ENCODE measurements at regions not wholly inside any gene's neighbourhood (a gene's known extent, or its start where the extent isn't known, plus 50 kb on each side); places are given as distances from the start of the nearest gene placed in this dataset.

DNA sequence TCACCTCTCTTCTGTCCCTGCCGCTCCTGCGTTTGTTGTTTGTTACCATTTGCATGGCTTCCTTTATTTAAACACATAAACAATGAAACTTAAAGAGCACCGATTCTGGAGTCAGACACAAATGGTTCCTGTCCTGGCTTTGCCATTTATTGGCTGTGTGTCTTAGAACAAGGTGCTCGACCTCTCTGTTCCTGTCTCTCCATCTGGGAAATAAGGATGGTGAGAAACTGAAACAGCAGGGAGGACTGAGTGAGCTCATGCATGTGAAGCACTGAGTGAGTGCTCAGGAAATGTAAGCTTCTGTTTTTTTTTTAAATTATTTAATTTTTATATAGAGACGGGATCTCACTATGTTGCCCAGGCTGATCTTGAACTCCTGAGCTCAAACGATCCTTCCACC lies 148.2 kb upstream of the WNT4 start:
- no peak for ATAC-seq
- intact Hi-C loops (cut with DNase I), result no loop called here

GRCh38 chr1:22291494-22291893 lies 148.6 kb upstream of the WNT4 start:
- ATAC-seq, result no peak
- intact Hi-C loops (cut with DNase I), result no loop called here
- DNase-seq (ENCODE audit: missing footprints), result no peak

More for the DNA sequence above, 148.2 kb upstream of the WNT4 start:
- no peak for DNase-seq (ENCODE audit: missing footprints)

GRCh38 chr1:22292011-22292788 lies 149.3 kb upstream of the WNT4 start:
- intact Hi-C loops (cut with DNase I), result no loop called here
- no peak for ATAC-seq

DNA sequence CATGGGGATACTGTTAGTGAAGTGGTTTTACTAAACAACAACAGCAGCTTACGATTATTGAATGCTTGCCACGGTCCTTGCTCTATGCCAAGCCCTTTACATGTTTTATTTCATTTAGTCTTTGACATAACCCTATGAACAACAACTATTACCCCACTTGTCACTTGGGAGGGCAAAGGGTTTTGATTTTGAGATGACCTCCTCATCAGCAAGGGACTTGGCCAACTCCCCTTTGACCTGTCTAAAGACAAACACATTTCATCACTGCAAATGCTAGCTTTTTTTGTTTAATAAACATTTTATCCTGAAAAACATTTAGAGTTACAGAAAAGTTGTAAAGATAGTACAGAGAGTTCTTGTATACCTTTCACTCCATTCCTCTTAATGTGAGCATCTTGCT lies 152.5 kb upstream of the WNT4 start:
- intact Hi-C loops (cut with DNase I), result no loop called here
- DNase-seq (ENCODE audit: missing footprints), result no peak
- ATAC-seq, result no peak

More at GRCh38 chr1:22292011-22292788, 149.3 kb upstream of the WNT4 start:
- DNase-seq (ENCODE audit: missing footprints), result no peak

DNA sequence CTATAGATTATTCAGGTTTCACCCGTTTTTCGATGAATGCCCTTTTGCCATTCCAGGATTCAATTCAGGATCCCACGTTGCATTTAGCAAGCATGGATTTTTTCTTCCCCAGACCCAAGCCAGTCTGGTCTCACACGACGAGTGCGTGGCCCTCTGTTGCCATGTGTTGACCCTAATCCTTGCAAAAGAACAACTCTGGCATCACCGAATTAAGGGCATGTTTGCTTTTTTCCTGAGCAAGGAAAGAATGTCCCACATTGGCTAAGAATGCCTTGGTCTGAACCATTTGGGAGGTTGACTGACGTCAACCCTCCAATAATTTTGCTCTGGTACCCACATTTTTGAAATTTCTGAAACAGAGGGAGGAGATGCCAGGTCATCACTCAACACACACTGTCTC lies 153.0 kb upstream of the WNT4 start:
- intact Hi-C loops (cut with DNase I), result no loop called here
- ATAC-seq (no peak), DNase-seq (ENCODE audit: missing footprints) (no peak)

GRCh38 chr1:22296701-22297591 lies 154.0 kb upstream of the WNT4 start:
- intact Hi-C loops (cut with DNase I), result no loop called here
- DNase-seq (ENCODE audit: missing footprints), result no peak
- no peak for ATAC-seq

DNA sequence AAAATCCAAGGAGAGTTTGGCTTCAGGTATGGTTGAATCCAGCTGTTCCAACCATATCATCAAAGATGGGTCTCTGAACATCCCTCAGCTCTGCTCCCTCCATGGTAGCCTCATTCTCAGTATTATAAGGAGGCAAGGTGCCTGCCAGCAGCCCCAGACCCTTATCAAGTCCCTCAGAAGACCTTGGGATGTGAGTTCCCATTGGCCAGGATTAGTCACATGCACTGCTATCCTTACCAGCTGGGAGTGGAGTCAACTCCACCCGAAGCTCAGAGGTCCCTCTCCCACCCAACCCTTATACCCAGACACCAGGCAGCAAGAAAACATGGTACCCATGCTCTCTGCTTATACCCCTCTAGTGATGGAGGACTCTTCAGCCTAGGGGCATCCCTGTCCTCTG lies 153.7 kb upstream of the ZBTB40 start:
- DNase-seq (ENCODE audit: missing footprints), result no peak
- ATAC-seq, result no peak
- intact Hi-C loops (cut with DNase I), result no loop called here

- DNase-seq (ENCODE audit: missing footprints), result no peak
- no peak for ATAC-seq
- intact Hi-C loops (cut with DNase I), result no loop called here
Observed at GRCh38 chr1:22303816-22304215, 147.8 kb upstream of the ZBTB40 start.

- DNase-seq (ENCODE audit: missing footprints) (no peak), ATAC-seq (no peak)
- intact Hi-C loops (cut with DNase I), result no loop called here
Observed at GRCh38 chr1:22309572-22309971, 142.1 kb upstream of the ZBTB40 start.

DNA sequence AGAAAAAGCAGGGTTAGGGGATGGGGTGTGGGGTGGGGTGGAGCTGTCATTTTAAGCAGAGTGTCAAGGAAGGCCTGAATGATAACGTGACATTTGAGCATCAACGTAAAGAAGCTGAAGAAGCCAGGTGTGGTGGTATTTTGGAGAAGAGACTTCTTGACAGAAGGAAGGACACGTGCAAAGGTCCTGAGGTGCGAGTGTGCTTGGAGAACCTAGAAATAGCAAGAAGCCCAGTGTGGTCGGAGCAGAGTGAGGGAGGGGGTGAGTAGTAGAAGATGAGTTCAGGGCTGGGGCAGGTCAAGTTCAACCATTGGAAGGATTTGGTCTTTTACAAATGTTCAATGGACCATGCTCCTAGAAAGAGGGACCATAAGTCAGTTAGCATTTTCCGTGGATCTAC lies 140.2 kb upstream of the ZBTB40 start:
- no peak for DNase-seq (ENCODE audit: missing footprints)
- intact Hi-C loops (cut with DNase I), result no loop called here
- no peak for ATAC-seq

GRCh38 chr1:22313321-22313720 lies 138.3 kb upstream of the ZBTB40 start:
- no peak for DNase-seq (ENCODE audit: missing footprints)
- no peak for ATAC-seq
- intact Hi-C loops (cut with DNase I), result no loop called here

- no peak for ATAC-seq
- intact Hi-C loops (cut with DNase I), result no loop called here
- no peak for DNase-seq (ENCODE audit: missing footprints)
Observed at GRCh38 chr1:22314706-22315105, 136.9 kb upstream of the ZBTB40 start.

DNA sequence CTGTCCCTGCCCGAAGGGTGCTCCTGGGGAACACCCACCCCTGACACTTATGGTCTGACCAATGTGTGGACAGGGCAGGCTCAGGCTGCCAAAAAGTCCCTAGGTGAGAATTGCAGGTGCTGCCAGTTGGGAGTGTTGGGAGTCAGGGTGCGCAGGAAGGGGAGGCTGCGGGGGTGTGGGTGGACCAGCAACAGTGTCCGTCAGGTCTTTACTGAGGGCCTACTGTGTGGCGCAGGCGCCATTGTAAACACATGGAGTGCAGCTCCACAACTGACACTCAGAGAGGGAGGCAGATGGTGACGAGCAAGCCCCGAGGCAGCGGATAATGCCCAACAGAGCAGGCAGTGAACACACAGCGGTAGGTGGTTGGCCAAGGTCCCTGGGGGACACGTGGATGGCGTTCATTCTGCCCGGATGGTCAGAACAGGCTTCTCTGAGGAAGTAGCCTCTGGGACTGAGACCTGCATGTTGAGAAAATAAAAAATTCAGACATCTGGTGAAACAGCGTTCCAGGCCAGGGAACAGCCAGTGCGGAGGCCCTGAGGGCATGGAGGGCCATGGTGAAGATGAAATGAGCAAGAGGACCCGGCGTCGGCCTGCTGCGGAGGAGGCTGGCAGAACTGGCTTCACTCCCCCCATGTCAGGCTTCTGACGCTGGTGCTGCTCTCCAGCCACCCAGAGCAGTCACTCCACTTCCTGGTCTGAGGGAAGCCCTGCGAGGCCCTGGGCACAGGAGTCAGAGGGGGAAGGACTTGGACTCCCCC lies 136.2 kb upstream of the ZBTB40 start:
- DNase-seq (ENCODE audit: missing footprints), result no peak
- no peak for ATAC-seq
- intact Hi-C loops (cut with DNase I), result no loop called here

- no peak for ATAC-seq
Observed at GRCh38 chr1:22317231-22317919, 134.3 kb upstream of the ZBTB40 start.

DNA sequence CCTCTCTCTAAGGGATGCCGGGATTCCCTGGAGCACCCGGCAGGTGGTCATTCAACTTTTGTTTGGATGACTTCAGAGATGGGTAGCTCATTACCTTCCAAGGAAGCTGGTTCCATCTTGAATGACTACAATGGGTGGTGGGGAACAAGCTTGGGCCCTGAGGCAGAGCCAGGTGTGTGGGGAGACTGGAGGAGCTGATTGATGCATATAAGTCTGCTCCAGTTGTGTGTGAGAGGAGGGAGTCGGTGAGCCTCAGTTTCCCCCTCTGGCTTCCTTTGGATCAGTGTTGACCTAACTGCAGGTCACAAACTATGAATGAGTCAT lies 133.8 kb upstream of the ZBTB40 start:
- ATAC-seq (no peak), DNase-seq (ENCODE audit: missing footprints) (no peak)
- intact Hi-C loops (cut with DNase I), result no loop called here

More at GRCh38 chr1:22317231-22317919, 134.3 kb upstream of the ZBTB40 start:
- intact Hi-C loops (cut with DNase I), result no loop called here
- DNase-seq (ENCODE audit: missing footprints), result no peak

DNA sequence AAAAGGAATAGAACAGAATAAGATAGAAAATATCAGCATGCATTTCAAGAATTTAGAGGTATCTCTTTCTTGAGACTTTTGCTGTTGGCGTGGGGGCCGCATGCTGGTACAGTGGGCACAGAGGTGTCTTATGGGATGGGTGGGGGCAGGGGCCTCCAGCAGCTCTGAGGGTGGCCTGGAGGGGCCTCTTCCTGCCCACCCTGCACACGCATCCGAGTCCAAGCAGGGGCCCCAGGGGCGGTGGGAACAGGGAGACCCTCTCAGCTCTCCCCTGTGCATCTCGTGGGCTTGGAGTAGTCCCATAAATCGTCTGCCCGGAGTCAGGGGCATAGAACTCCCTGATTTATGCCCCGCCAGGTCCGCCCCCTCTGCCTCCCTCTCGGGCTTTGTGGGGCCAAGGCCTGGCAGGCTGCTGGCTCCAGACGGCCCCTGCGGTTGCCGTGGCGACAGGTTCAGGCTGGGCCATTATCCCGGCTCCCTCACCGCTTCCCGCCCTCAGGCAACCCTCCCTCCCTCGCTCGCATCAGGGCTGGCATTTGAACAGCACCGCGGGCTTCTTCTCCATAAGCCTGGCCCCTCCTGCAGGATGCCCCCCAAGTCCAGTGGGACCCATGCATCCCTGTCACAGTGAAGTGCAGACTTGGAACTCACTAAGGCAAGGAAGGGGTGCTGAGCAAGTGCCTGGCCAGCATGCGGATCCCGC lies 133.2 kb upstream of the ZBTB40 start:
- no peak for ATAC-seq
- intact Hi-C loops (cut with DNase I), result no loop called here
- DNase-seq (ENCODE audit: missing footprints), result no peak

DNA sequence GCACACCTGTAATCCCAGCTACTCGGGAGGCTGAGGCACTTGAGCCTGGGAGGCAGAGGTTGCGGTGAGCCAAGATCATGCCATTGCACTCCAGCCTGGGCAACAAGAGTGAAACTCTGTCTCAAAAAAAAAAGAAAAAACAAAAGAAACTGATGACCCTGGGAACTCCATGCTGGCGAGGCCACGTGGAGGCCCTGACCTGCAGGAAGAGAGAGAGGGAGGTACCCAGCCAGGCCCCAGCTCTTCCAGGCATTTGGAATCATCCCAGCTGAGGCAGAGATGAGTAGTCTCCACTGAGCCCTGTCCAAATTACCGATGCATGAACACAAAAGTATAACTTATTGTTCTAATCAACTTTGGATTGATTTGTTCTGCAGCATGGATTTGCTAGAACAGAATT lies 132.0 kb upstream of the ZBTB40 start:
- intact Hi-C loops (cut with DNase I), result no loop called here
- ATAC-seq, result no peak
- DNase-seq (ENCODE audit: missing footprints), result no peak

DNA sequence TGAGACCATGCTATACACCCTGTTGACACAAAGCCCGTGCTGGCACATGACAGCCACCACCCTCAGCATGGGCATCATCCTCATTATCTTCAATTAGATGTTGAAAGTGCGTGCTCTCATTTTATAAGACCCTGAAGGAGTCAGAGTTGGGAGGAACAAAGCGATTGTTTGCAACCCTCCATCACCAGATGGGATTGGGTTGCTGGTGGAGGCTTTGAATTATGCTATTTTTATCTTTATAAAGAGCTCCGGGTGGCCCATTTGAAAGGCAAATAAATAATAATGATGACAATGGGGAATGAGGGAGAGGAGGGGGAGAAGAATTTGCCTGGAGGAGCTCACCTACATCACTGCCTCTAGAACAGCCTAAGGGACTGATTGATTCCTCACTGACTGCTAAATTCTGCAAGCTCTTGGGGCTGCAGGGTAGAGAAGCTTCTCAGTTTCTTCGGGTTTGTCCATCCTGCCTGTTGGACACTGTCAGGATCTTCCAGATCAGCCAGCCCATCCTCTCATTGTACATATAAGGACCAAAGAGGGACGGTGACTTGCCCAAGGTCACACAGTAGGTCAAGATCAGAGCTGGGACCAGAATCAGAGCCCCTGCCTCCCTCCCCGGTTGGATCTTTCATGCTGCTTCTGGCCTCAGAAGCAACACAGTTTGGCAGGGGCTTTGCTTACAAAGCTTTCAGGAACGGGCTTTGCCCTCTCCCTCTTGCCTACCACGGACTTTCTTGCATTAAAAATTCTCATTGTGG lies 130.9 kb upstream of the ZBTB40 start:
- ATAC-seq, result no peak

More for the DNA sequence above, 130.9 kb upstream of the ZBTB40 start:
- intact Hi-C loops (cut with DNase I), result no loop called here
- DNase-seq (ENCODE audit: missing footprints), result no peak

Measured in Right ventricle myocardium inferior (tissue), 1 donor.